Caco-2 (cell line): ENCODE measurements at regions not wholly inside any gene's neighbourhood (a gene's known extent, or its start where the extent isn't known, plus 50 kb on each side); places are given as distances from the start of the nearest gene placed in this dataset.
A peak's percentile ranks its signal among the peaks of the same experiment; 100 is the strongest.

Experiments used
- BruUV-seq: library from RNA; stranded (reverse); fragments of 400-500 nt; replicated peaks from 2 replicates; lab custom pipeline; 2021; lab: Mats Ljungman, UMichigan
- CTCF ChIA-PET: fragments of 300-600 bp; sonication (Branson Sonifier 250); formaldehyde crosslinking; loops from one replicate; lab custom pipeline; 2022; ENCODE audit warnings: antibody characterized with exemption; lab: Charles Lee
- POLR2A ChIA-PET: fragments of 300-600 bp; sonication (Branson Sonifier 250); formaldehyde crosslinking; loops from one replicate; lab custom pipeline; 2022; ENCODE audit warnings: antibody characterized with exemption; lab: Charles Lee
- DNase-seq, 2 experiments: peaks; one replicate each; pipeline versions ENCODE4 v3.0.0 to v3.0.0-alpha.2; 2020 to 2022
- H3K27me3 ChIP-seq: replicated peaks from 2 replicates; pipeline ENCODE4 v1.6.0; 2011; ENCODE audit warnings: low read length; ENCODE audit not compliant: control insufficient read depth, insufficient read depth
- H3K36me3 ChIP-seq: 2 replicates; pipeline ENCODE4 v1.5.1; 2011; ENCODE audit warnings: low read length; ENCODE audit not compliant: control insufficient read depth, insufficient read depth
- H3K4me1 ChIP-seq: fragments of 250-450 bp; sonication (Bioruptor Pico); 2 replicates; pipeline ENCODE4 v1.5.1; 2020; ENCODE audit warnings: mild to moderate bottlenecking
- H3K4me3 ChIP-seq: 2 replicates; pipeline ENCODE4 v1.5.1; 2011; ENCODE audit warnings: low read depth, mild to moderate bottlenecking, control low read depth, low read length
- H3K9me3 ChIP-seq: fragments of 250-450 bp; sonication (Bioruptor Pico); 2 replicates; pipeline ENCODE4 v1.5.1; 2020; ENCODE audit warnings: mild to moderate bottlenecking, moderate library complexity
- H3K27ac Mint-ChIP-seq: one replicate; pipeline ENCODE4 v1.8.0; 2022; ENCODE audit warnings: mixed read lengths; ENCODE audit not compliant: unreplicated experiment
- H3K27me3 Mint-ChIP-seq: one replicate; pipeline ENCODE4 v1.8.0; 2022; ENCODE audit warnings: mixed read lengths; ENCODE audit not compliant: insufficient read depth, unreplicated experiment
- H3K36me3 Mint-ChIP-seq: one replicate; pipeline ENCODE4 v1.8.0; 2022; ENCODE audit warnings: mild to moderate bottlenecking, mixed read lengths; ENCODE audit not compliant: insufficient read depth, unreplicated experiment
- H3K4me1 Mint-ChIP-seq: one replicate; pipeline ENCODE4 v1.8.0; 2022; ENCODE audit warnings: low read depth, mixed read lengths; ENCODE audit not compliant: unreplicated experiment
- H3K4me3 Mint-ChIP-seq: one replicate; pipeline ENCODE4 v1.8.0; 2022; ENCODE audit warnings: mild to moderate bottlenecking, moderate library complexity, mixed read lengths; ENCODE audit not compliant: unreplicated experiment
- H3K9me3 Mint-ChIP-seq: one replicate; pipeline ENCODE4 v1.8.0; 2022; ENCODE audit warnings: mixed read lengths; ENCODE audit not compliant: unreplicated experiment
- CTCF ChIP-seq, 2 experiments: fragments of 200-600 bp in 1 of 2; IDR thresholded peaks; 1 replicate in 1 of 2; 2 replicates in 1 of 2; pipeline versions ENCODE4 v1.5.1 to v1.8.0; 2011 to 2022; ENCODE audit warnings: antibody characterized with exemption in 1 of 2, control low read depth in 1 of 2, inconsistent platforms in 1 of 2, low read depth in 1 of 2, low read length in 1 of 2, mild to moderate bottlenecking in 1 of 2, moderate library complexity in 1 of 2; ENCODE audit not compliant: insufficient read depth in 1 of 2, severe bottlenecking in 1 of 2, unreplicated experiment in 1 of 2
- intact Hi-C: fragments of 100-400 bp; cut with micrococcal nuclease; formaldehyde crosslinking; loops from one replicate; pipeline ENCODE4 v1.10.0; 2022; ENCODE audit not compliant: unreplicated experiment

DNA sequence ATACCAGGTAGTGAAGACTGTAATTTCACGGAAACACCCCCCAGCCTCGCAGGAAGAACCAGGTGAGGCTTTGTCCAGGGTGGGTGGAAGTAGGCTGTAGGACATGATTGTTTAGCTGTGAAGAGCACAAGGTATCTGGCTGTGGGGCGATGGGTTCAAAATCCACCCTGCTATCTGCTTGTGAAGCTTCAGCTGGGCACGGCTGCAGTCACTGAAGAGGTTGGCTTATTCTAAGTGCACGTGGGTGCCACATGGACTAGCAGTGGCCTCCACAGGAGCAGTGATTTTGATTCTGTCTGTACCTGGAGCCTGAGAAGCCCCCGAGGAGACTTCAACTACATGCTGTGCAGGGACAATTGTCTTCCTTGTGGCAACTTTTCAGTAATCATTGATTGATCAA, 254.1 kb downstream of the FGF9 start:
- Mint-ChIP-seq H3K36me3 (no peaks in the 10 kb centered on the region), H3K9me3 (no peaks in the 10 kb centered on the region), H3K27ac (peak overlapping the region; percentile 5), H3K27me3 (no peaks in the 10 kb centered on the region), H3K4me3 (no peak overlapping the region), H3K4me1 (peaks cover 13% of the 10 kb centered on the region)
- CTCF ChIA-PET: no interaction called here
- H3K4me3 ChIP-seq: no peak overlapping the region
- no peaks in the 10 kb centered on the region for H3K27me3 ChIP-seq
- no peak for TF ChIP-seq CTCF (IDR thresholded peaks at IDR 0.05; ENCODE audit: insufficient read depth in 1 of 2, low read depth in 1 of 2, low read length in 1 of 2, severe bottlenecking in 1 of 2, unreplicated experiment in 1 of 2)
- intact Hi-C loops: no loop called here
- POLR2A ChIA-PET: no interaction called here
- no peaks in the 10 kb centered on the region for H3K36me3 ChIP-seq
- peaks cover 6% of the 10 kb centered on the region; the same call in 1 of the 2 replicates for H3K4me1 ChIP-seq
- H3K9me3 ChIP-seq: no peaks in the 10 kb centered on the region
- no peak for DNase-seq
- no TSS peak for BruUV-seq

DNA sequence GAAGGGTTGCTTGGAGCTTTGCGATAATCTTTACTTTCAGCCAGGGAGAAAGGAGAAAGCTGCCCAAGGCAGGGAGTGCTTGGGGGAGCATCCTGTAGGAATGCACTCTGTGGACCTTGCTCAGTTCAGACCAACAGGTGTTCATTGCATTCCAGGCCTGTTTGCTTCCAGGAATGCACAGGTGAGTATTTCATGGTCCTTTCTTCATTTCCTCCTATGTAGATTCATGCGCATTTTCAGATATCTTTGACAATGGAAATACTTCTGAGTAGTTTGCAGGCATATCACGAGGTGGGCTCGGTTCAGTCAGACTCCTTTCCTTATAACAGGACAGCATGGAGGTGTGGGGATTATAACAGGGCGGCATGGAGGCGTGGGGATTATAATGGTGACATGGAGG, 254.8 kb downstream of the FGF9 start:
- BruUV-seq: no TSS peak
- peak overlapping the region; percentile 69 for H3K27ac Mint-ChIP-seq
- DNase-seq: peak; percentile 56 to 71
- H3K4me1 Mint-ChIP-seq: peaks cover 13% of the 10 kb centered on the region
- H3K36me3 Mint-ChIP-seq: no peaks in the 10 kb centered on the region
- no peak overlapping the region for H3K4me3 Mint-ChIP-seq
- no peak for TF ChIP-seq CTCF (IDR thresholded peaks at IDR 0.05; ENCODE audit: insufficient read depth in 1 of 2, low read depth in 1 of 2, low read length in 1 of 2, severe bottlenecking in 1 of 2, unreplicated experiment in 1 of 2)
- Histone ChIP-seq H3K36me3 (no peaks in the 10 kb centered on the region), H3K4me3 (no peak overlapping the region), H3K9me3 (no peaks in the 10 kb centered on the region), H3K27me3 (no peaks in the 10 kb centered on the region), H3K4me1 (peaks cover 6% of the 10 kb centered on the region; the same call in 1 of the 2 replicates)
- ChIA-PET POLR2A (no interaction called here), CTCF (no interaction called here)
- intact Hi-C loops: no loop called here
- no peaks in the 10 kb centered on the region for H3K9me3 Mint-ChIP-seq
- H3K27me3 Mint-ChIP-seq: no peaks in the 10 kb centered on the region

GRCh38 chr13:21929400-21929799, 258.5 kb downstream of the FGF9 start:
- TF ChIP-seq CTCF (IDR thresholded peaks at IDR 0.05; ENCODE audit: insufficient read depth in 1 of 2, low read depth in 1 of 2, low read length in 1 of 2, severe bottlenecking in 1 of 2, unreplicated experiment in 1 of 2): no peak
- intact Hi-C loops: no loop called here
- Mint-ChIP-seq H3K27me3 (no peaks in the 10 kb centered on the region), H3K36me3 (no peaks in the 10 kb centered on the region), H3K27ac (no peak overlapping the region), H3K9me3 (no peaks in the 10 kb centered on the region), H3K4me3 (no peak overlapping the region), H3K4me1 (peaks cover 7% of the 10 kb centered on the region)
- Histone ChIP-seq H3K9me3 (no peaks in the 10 kb centered on the region), H3K27me3 (no peaks in the 10 kb centered on the region), H3K4me1 (peaks cover 18% of the 10 kb centered on the region; the same call in 1 of the 2 replicates), H3K36me3 (no peaks in the 10 kb centered on the region), H3K4me3 (no peak overlapping the region)
- ChIA-PET POLR2A (no interaction called here), CTCF (interaction anchor here (0.7 kb wide), 1 partner anchor 159 kb away, joined by 3 read pairs; no protein-coding TSS in a partner anchor)
- DNase-seq: no peak
- BruUV-seq: no TSS peak
